ENCODE measurements at regions not wholly inside any gene's neighbourhood (a gene's known extent, or its start where the extent isn't known, plus 50 kb on each side); places are given as distances from the start of the nearest gene placed in this dataset.

DNA sequence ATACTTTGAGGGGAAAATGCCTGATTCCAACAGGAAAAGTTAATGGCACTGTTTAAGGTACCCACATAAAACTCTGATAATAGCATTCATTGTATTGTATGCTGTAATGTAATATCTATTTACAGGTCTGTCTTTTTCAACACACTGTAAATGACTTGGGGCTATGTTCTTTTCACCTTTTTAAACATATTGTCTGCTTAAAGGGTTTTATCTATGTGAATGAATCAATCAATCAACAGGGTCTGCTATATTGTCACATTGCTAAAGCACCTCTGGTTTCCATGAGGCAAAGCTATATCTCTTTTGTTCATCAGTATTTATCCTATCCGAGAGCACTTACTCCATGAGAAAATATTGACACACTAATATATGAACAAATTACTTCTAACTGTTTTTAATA, 288.0 kb downstream of the SLC6A15 start:
- TF ChIP-seq, protein P1, sequence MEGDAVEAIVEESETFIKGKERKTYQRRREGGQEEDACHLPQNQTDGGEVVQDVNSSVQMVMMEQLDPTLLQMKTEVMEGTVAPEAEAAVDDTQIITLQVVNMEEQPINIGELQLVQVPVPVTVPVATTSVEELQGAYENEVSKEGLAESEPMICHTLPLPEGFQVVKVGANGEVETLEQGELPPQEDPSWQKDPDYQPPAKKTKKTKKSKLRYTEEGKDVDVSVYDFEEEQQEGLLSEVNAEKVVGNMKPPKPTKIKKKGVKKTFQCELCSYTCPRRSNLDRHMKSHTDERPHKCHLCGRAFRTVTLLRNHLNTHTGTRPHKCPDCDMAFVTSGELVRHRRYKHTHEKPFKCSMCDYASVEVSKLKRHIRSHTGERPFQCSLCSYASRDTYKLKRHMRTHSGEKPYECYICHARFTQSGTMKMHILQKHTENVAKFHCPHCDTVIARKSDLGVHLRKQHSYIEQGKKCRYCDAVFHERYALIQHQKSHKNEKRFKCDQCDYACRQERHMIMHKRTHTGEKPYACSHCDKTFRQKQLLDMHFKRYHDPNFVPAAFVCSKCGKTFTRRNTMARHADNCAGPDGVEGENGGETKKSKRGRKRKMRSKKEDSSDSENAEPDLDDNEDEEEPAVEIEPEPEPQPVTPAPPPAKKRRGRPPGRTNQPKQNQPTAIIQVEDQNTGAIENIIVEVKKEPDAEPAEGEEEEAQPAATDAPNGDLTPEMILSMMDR (IDR thresholded peaks at IDR 0.05): no peak
- no peak for TF ChIP-seq POLR2AphosphoS5 (IDR thresholded peaks at IDR 0.05)
- no peak for TF ChIP-seq POLR2A (IDR thresholded peaks at IDR 0.05)

Measured in upper lobe of left lung (tissue), 4 donors.